Caki2 (cell line): ENCODE measurements at regions not wholly inside any gene's neighbourhood (a gene's known extent, or its start where the extent isn't known, plus 50 kb on each side); places are given as distances from the start of the nearest gene placed in this dataset.
"Not testable (repeated sequence)": the region's sequence is repeated elsewhere in the genome, so short reads cannot be mapped to it uniquely, and the experiment has no call there.

Experiments
- DNase-seq: peaks from one replicate; pipeline ENCODE4 v3.0.0-alpha.2; 2015; ENCODE audit warnings: low read depth
- in situ Hi-C: cut with HindIII; loops from 2 replicates; pipeline ENCODE4 v1.10.0; 2016; ENCODE audit warnings: low sequenced_read_pairs, low pct_unique_long_range_greater_than_20kb, mixed read lengths

- in situ Hi-C loops = no loop called here
- DNase-seq = no peak
These were observed 120.1 kb upstream of the TCF21 start for GRCh38 chr6:133768656-133769295.

- in situ Hi-C loops = no loop called here
- DNase-seq = no peak
These were observed 119.5 kb upstream of the TCF21 start for GRCh38 chr6:133769463-133769862.

- in situ Hi-C loops = no loop called here
- no peak for DNase-seq
These were observed 116.3 kb upstream of the TCF21 start for GRCh38 chr6:133772567-133772966.

- in situ Hi-C loops = no loop called here
- DNase-seq = no peak
These were observed 115.1 kb upstream of the TCF21 start for GRCh38 chr6:133773776-133774175.

GRCh38 chr6:133774356-133774755 is 114.6 kb upstream of the TCF21 start:
- DNase-seq = no peak
- in situ Hi-C loops = no loop called here

GRCh38 chr6:133778414-133779130 is 110.3 kb upstream of the TCF21 start:
- in situ Hi-C loops = no loop called here
- DNase-seq = no peak

- in situ Hi-C loops = no loop called here
- DNase-seq = no peak
These were observed 108.8 kb upstream of the TCF21 start for GRCh38 chr6:133779916-133780695.

GRCh38 chr6:133786016-133786415 is 102.9 kb upstream of the TCF21 start:
- in situ Hi-C loops = no loop called here
- DNase-seq = no peak

GRCh38 chr6:133787122-133787521 is 101.8 kb upstream of the TCF21 start:
- in situ Hi-C loops = no loop called here

GRCh38 chr6:133787859-133788505 is 100.9 kb upstream of the TCF21 start:
- in situ Hi-C loops = no loop called here
- DNase-seq = no peak

More at GRCh38 chr6:133787122-133787521, 101.8 kb upstream of the TCF21 start:
- no peak for DNase-seq

GRCh38 chr6:133788556-133788955 is 100.4 kb upstream of the TCF21 start:
- in situ Hi-C loops = no loop called here
- DNase-seq = no peak

GRCh38 chr6:133789449-133789848 is 99.5 kb upstream of the TCF21 start:
- DNase-seq, in situ Hi-C loops: not testable (repeated sequence)

- DNase-seq, in situ Hi-C loops: not testable (repeated sequence)
These were observed 98.2 kb upstream of the TCF21 start for GRCh38 chr6:133790756-133791155.

- in situ Hi-C loops, DNase-seq: not testable (repeated sequence)
These were observed 93.9 kb upstream of the TCF21 start for GRCh38 chr6:133795051-133795450.

GRCh38 chr6:133796235-133796634 is 92.7 kb upstream of the TCF21 start:
- no peak for DNase-seq
- in situ Hi-C loops = no loop called here

- no peak for DNase-seq
- in situ Hi-C loops = no loop called here
These were observed 89.9 kb upstream of the TCF21 start for GRCh38 chr6:133799043-133799442.

GRCh38 chr6:133802861-133803260 is 86.1 kb upstream of the TCF21 start:
- in situ Hi-C loops = no loop called here
- DNase-seq = no peak

GRCh38 chr6:133804265-133804664 is 84.6 kb upstream of the TCF21 start:
- in situ Hi-C loops = no loop called here
- no peak for DNase-seq

GRCh38 chr6:133805876-133806275 is 83.0 kb upstream of the TCF21 start:
- in situ Hi-C loops = no loop called here
- DNase-seq = no peak
